ENCODE measurements at regions not wholly inside any gene's neighbourhood (a gene's known extent, or its start where the extent isn't known, plus 50 kb on each side); places are given as distances from the start of the nearest gene placed in this dataset.

GRCh38 chr17:14959106-14959648 is 305.9 kb downstream of the PMP22 start:
- WGBS (ENCODE audit: insufficient coverage, low coverage, missing lambda C conversion rate), result 0% methylated on average over 2 of the region's 2 CpGs

More at GRCh38 chr17:14959106-14959648, 305.9 kb downstream of the PMP22 start:
- ATAC-seq (no peak), DNase-seq (ENCODE audit: extremely low read depth in 1 of 4, low spot score in 3 of 4) (no peak), FAIRE-seq (no peak)
- Histone ChIP-seq H3K4me2 (ENCODE audit: insufficient read depth, low read length) (no peak overlapping the region), H3K9me3 (replicated peaks; ENCODE audit: control insufficient read depth, insufficient read depth, low read depth, low read length) (no peaks in the 10 kb centered on the region), H3K27me3 (ENCODE audit: control insufficient read depth in 2 of 2, insufficient read depth in 2 of 2, low read length in 2 of 2) (no peaks in the 10 kb centered on the region), H3K9me1 (ENCODE audit: control insufficient read depth, insufficient read depth, low read length) (no peaks in the 10 kb centered on the region), H4K20me1 (replicated peaks; ENCODE audit: control insufficient read depth, insufficient read depth, low read length) (no peaks in the 10 kb centered on the region), H3K4me1 (replicated peaks in 1 of 2; ENCODE audit: control insufficient read depth in 2 of 2, insufficient read depth in 2 of 2, low read length in 2 of 2) (no peaks in the 10 kb centered on the region), H3K36me3 (ENCODE audit: control insufficient read depth, insufficient read depth, low read length) (no peaks in the 10 kb centered on the region), H3K9ac (ENCODE audit: insufficient read depth in 1 of 2, low read depth in 2 of 2, low read length in 2 of 2) (no peak overlapping the region), H3K79me2 (ENCODE audit: control insufficient read depth, insufficient read depth, low read length) (no peaks in the 10 kb centered on the region), H3K4me3 (no peak overlapping the region), H2AFZ (ENCODE audit: low read depth, low read length) (no peak overlapping the region), H3K27ac (ENCODE audit: extremely low read depth, low read depth, low read length) (no peak overlapping the region)
- ChIA-PET CTCF (ENCODE audit: low intra/inter-chr PET ratio) (no interaction called here), POLR2A (no interaction called here)
- TF ChIP-seq ZNF586 (CRISPR knock-in tag; conservative IDR thresholded peaks at IDR 0.05) (no peak), KDM4B (IDR thresholded peaks at IDR 0.05; ENCODE audit: borderline replicate concordance in 2 of 2, low read depth in 1 of 2) (no peak), HMBOX1 (IDR thresholded peaks at IDR 0.05) (no peak), XRCC4 (IDR thresholded peaks at IDR 0.05; ENCODE audit: extremely low read depth, insufficient read depth, insufficient read length) (no peak), POLR3A (IDR thresholded peaks at IDR 0.05; ENCODE audit: borderline replicate concordance, extremely low read depth, insufficient read depth, insufficient read length) (no peak)
- TF ChIP-seq, protein P1, sequence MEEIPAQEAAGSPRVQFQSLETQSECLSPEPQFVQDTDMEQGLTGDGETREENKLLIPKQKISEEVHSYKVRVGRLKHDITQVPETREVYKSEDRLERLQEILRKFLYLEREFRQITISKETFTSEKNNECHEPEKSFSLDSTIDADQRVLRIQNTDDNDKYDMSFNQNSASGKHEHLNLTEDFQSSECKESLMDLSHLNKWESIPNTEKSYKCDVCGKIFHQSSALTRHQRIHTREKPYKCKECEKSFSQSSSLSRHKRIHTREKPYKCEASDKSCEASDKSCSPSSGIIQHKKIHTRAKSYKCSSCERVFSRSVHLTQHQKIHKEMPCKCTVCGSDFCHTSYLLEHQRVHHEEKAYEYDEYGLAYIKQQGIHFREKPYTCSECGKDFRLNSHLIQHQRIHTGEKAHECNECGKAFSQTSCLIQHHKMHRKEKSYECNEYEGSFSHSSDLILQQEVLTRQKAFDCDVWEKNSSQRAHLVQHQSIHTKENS (CRISPR knock-in tag; IDR thresholded peaks at IDR 0.05), result no peak
- BruUV-seq (replicated peaks), result no TSS peak
- in situ Hi-C loops (cut with MboI) (no loop called here), intact Hi-C loops (cut with micrococcal nuclease) (no loop called here)
